Hepatic stellate cell (primary cell): ENCODE measurements at regions not wholly inside any gene's neighbourhood (a gene's known extent, or its start where the extent isn't known, plus 50 kb on each side); places are given as distances from the start of the nearest gene placed in this dataset.

ENCODE experiments used
- DNase-seq: peaks from one replicate; pipeline ENCODE4 v3.0.0; 2011; ENCODE audit warnings: low spot score

DNA sequence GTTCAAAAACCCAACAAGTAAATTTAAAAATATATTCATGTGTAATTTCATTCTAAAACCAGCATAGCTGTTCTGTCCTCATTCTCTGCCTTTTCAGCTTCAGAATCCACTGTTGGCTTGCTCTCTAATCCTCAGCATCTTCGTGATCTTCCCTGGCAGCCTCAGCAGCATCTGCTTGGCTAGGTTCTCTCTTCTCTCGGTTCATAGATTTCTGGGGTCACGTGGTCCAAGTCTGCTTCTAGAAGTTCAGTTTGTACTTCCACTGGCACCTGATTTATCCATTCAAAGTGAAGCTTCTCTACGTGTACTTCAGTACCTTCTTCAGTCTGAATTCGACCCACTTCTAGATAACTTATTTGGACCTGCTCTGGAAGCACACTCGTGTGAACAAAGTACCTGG, 245.7 kb downstream of the EPM2A start:
- DNase-seq, result no peak

DNA sequence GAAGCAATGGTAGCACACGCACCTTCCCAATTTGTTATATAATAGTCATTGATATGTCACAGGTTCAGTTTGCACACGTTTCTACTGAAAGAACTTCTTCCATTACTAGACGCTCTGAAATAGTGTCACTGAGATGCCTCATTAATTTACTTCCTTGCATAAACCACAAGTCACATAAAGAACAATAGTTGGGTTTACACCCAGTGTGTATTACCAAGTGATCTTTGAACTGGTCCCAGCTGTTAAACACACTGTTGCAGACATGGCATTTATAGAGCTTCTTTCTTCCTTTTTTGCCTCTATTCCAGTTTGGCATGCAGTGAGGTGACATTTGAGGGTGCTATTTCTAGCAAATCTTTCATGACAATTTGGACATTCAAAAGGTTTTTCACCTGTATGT, 245.3 kb downstream of the EPM2A start:
- DNase-seq, result no peak

DNA sequence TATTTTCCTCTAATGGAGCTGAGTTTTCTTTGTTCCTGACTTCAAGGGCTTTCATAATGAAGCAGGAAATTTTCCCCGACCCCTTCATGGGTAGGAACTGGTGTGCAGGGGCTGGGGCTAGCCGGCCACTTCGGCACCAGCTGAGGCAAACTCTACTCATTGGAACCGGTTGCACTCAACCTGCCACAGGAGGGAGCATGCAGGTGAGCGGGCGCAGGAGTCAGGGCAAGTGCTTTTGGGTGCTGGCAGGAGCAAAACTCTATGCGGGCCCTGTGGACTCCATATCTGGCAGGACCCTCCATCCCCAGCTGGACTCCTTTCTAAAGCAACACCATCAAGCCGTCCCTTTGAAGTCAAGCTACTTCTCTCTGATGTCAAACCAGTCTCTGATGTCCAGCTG, 244.2 kb downstream of the EPM2A start:
- no peak for DNase-seq

DNA sequence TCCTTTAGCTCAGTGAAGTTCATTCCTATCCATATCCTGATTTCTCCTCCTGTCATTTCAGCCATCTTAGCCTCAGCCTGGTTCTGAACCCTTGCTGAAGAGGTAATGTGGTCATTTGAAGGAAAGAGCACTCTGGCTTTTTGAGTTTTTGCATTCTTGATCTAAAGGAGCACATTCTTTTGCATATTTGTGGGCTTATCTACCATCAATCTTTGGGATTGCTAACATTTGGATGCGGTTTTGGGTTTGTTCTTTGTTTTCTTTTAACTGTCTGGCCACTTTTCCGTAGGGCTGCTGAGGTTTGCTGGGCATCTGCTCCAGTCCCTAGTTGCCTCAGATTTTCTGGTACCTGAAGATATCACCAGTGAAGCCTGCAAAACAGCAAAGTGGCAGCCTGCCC, 238.3 kb downstream of the EPM2A start:
- DNase-seq, result no peak

DNA sequence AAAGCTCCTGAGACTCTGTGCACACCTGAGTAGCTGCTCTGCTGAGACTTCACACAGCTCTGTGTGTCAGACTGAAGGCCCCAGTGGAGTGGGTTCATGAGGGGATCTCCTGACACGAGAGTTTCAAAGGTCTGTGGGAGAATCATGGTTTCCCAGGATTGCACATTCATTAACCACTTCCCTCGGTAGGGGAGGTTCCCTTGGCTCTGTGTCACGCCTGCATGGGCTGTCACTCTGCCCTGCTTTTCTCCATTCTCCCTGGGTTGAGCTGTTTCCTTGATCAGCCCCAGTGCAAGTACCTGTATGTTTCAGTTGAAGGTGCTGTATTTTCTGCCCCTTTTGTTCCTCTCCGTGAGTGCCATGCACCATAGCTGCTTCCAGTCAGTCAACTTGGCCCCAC, 236.9 kb downstream of the EPM2A start:
- DNase-seq, result no peak

DNA sequence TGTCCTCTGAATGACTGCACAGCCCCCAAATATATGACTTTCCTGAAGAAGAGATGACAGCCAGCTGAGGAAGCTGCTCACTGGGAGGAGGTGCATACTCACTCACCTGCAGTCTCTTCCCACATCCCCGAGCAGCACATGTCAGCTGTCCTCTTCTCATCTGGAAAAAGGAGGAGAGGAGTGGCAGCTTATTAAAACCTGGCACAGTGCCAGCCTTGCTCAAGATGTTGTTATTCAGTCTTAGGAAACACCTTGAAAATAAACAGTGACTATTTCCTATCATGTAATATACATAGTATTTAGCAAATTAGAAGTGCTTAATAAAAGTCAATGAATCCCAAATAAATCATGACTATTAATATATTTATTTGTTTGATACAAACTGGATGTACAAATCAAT, 232.9 kb downstream of the EPM2A start:
- no peak for DNase-seq

DNA sequence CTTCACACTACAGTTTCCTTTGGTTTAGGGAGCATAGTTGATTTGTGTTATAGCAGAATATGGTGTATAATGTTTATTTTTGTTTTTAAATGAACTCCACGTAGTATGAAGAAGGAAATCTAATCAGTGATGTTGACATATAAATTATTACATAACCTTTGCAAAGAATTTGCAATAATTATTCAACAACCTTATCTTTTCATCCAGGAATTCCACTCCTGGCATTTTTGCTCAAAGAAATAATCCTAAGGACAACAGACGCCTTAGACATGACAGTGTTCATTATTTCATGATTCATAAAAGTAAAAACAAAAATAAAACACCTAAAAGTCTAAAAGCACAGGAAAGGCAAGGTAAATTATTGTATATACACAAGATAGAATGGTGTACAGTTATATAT, 229.2 kb downstream of the EPM2A start:
- DNase-seq, result no peak

DNA sequence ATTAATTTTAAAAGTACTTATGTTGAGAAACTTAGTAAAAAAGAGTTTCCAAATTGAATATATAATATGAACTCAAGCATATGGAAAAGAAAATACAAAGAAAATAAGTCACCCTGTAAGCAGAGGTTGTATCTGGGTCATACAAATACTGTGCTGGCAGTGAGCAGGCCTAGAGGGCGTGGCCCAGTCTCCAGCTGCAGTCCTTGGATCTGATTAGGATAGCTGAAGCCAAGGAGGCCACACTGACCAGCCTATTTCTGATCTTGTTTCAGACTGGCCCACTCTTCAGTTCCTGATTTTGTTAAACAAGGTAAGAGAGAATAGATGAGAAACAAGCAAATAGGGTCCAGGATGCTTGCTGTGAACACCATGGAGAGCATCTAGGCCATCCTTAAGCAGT, 228.8 kb downstream of the EPM2A start:
- DNase-seq, result no peak

DNA sequence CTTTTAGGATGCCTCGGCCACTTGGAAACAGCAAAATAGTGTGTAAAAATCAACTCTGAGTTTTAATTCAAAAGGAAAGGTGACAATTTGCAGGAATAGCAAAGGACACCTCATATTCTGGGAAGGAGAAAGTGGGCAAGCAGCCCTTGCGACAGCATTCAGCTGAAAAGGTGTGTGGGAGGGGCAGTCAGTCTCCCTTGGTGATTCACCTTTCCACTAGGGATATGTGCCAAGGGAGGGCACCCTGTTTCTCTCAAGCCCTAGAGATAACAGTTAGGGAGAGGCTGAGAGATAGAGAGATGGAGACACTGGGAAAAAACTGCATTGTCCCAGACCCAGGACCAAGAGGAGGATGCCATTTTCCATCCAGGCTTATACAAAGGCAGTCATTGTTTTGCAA, 228.1 kb downstream of the EPM2A start:
- DNase-seq, result no peak

DNA sequence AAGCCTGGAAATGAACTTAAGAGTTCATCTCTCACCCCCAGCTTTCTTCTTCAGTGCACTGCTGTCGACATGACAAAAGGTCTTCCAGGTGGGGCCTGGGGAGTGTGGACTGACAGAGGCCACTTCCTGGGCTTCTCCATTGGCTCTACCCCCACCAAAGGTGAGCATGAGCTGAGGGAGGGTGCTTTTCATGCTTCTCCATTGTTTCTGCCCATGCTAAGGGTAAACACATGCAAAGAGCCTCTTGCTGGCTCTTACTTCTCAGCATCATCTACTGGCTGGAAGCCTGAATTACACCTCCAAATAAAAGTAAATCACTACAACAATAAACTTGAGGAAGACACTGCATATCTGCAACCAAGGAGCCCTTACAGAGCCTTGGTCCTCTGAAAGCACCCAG, 227.2 kb downstream of the EPM2A start:
- no peak for DNase-seq

DNA sequence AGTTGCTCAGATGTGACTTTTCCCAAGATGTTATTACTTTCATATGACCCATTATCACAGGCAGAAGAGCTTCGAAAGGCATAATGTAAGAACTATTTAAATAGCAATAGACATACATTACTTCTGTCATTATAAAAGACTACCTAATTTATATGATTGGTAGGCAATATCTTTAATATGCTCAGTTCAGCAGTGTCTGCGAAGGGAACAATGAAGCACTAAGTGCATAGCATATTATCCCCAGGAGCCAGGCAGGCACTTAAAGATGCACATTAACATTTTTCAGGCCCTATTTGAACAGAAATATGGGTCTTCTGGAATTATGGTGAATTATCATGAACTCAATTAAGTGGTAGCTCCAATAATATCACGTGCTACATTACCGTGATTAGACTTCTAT, 217.8 kb downstream of the EPM2A start:
- DNase-seq, result no peak

DNA sequence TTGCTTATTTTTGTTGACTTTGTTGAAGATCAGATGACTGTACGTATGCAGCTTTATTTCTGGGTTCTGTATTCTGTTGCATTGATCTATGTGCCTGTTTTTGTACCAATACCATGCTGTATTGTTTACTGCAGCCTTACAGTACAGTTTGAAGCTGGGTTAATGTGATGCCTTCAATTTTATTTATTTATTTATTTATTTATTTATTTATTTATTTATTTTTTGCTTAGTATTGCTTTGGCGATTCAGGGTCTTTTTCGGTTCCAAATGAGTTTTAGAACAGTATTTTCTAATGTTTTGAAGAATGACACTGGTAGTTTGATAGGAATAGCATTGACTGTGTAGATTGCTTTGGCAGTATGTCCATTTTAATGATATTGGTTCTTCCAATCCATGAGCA, 210.3 kb downstream of the EPM2A start:
- no peak for DNase-seq

DNA sequence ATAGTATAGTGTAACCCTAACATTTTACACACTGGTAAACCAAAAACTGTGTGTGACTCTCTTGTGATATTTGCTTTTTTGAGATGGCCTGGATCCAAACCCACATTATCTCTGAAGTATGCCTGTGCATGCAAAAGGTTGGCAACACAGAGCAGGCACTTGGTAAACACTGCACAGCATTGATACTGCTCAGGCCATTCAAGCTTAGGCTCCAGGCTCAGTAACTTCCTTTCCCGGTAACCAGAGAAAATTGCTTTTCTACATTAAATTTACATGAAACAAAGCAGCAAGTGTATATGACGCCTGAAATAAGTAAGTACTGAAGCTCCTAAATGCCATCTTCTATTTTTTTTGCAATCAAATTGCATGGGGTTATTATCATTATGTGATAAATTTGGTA, 205.7 kb downstream of the EPM2A start:
- DNase-seq, result no peak

DNA sequence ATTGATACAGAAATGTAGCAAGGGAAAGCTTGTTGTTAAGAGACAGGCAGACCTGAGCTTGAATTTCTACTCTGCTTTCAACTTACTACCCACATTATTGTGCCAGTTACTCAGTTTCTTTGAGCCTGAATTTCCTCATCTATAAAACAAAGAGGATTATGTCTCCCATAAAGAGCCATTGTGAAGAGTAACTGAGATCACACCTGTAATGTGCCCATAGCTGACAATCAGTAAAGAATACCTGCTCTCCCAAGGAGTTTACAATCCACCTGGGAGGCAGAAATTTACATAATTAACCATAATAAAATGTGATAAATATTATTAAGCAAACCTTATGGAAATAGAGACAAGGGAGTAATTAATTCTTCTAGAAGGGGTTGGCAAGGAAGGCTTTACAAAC, 204.9 kb downstream of the EPM2A start:
- no peak for DNase-seq

DNA sequence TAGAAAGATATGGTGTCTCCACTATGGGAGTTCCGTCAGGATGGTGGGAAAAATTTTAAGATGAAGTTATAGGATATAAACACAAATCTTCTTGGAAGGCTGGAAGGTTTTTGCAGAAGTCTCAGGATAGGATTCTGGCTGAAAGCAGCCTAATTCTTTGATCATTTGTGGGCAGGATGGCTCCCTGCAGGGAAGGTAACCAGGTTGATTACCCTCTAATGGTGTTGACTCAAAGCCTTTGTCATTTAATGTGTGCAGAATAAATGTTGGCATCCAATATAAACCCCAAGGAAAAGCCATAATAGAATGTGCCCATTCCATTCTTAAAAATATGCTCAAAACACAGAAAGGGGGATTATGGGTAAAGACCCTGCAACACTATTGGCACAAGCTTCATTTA, 204.3 kb downstream of the EPM2A start:
- DNase-seq, result no peak

DNA sequence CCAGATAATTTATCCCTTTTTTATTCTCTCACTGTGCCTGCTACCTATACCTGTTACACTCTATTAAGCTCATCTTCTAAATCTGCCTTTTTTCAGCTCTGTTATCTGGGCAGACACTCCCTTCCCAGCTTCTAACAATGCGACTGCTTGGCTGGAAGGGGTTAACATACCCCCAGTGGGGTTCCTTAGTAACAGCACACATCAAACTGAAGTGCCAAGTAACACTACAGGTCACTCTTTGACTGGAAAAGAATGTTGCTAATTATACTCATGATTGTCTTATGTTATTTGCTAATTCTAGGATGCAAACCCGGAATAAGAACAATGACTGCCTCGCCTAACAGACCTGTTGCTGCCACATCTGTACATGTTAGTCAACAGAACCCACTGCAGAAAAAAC, 203.5 kb downstream of the EPM2A start:
- no peak for DNase-seq

DNA sequence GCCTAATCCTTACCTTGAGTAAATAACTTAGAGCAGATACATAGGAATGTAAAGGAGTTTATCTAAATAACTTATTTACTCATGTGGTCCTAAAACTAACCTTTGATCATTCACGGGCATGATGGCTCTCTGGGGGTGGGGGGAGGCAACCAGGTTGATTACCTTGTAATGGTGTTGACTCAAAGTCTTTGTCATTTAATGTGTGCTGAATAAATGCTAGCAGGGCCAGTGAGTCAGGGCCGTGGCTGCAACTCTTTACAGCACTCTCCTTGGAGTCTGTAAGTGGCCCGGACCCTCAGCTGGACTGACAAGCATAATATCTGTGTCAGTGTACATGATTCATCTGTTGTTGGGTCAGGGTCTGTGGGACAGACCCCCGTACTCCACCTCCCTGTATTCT, 203.0 kb downstream of the EPM2A start:
- no peak for DNase-seq

DNA sequence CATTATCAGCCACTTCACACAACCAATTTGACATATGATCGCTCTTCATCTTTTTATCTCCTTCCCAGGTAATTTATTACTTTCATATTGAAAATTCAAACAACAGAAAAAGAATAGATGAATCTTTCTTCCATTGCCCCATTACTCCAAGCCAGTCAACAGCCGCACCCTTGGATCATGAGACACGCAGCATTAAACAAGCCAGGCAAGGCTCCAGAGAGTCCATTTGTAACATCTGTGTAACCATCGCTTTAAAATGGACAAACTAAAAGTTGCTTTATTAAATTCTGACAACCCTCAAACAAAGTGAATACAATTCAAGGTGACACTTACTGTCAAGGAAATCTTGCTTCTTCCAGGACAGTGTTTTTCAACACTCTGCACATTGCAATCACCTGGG, 200.3 kb downstream of the EPM2A start:
- no peak for DNase-seq

DNA sequence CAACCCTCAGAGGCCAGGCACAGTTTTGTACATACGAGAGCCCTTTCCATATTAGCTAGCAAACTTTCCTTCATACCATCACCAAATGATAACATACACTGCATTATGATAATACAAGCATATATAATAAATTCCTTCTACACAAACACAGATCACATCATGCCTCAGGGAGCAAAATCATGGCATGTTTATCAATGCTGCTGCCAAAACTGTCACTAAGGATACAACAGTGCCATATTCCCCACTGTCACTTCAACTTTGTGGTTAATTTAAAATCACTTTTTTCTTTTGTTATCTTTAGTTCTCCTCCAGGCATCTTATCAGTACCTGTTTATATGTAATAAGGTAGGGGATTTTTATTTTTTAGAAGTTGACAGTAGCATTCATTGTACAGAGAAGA, 196.3 kb downstream of the EPM2A start:
- no peak for DNase-seq

DNA sequence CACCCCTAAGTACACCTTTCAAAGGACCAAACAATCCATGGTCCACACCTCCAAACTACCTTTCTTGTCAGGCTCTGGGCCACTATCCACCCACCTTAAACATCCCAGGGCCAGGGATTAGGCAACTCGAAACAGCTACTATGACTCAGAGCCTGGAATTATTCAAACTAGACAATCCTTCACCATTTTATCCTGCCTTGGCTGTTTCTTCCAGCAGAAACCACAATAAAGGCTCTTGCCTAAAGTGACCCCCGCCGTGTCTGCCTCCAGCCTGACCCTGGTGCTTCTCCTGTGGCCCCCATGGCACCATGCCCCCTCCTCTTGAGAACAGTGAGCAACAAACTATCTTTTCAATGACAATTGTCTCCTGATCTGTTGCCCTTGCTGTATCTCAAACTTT, 195.5 kb downstream of the EPM2A start:
- DNase-seq, result no peak

DNA sequence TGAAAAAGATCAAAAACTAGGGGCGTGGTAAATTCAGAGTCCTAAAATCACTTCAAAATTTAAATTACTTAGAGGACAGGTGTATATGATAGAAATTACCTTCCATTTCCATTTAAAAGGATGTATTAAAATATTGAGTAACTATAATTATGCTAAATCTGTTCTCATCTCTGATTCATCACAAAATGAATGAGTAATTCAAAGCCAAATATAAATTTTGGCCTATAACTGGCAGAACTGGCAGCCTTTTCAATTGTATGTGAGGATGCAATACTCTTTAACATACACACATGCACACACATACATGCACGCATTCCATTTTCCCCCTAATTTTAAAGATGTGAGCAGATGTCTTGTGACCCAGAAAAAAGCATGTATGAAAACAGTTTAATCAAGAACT, 194.6 kb downstream of the EPM2A start:
- no peak for DNase-seq

DNA sequence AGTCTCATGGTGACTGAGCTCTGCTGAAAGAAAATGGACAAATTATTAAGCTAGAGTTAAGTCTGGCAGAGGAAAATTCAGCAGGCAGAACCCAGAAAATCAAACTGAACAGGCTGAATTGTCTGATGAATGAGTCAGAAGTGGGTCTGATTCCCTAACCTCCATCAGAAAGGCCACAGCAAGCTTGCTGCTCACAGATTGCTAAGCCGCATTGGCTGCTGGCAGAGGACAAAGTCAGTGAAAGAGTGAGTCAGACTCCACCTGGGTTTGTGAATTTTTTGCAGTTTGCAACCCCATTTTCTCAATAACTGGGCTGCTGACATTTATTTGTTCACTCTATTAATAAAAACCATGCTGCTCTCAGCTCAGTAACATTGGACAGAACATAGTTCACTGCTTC, 191.3 kb downstream of the EPM2A start:
- no peak for DNase-seq

DNA sequence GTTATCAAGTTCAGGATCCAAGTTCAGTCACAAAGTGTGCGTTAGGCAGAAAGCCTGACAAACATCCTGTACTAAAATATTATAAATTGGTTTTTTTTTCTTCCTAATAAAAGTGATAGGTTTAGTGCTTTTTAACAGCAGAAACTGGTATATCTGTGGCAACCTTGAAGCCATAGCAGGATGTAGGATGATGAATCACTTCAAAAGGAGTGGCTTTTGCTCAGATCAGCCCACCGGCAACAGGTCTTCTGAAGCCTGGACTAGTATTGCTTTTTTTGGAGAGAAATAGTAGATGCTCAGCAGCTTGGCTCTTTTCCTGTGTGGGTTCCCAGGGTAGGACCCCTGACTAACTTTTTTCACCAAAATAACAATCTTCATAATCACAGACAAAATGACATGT, 190.8 kb downstream of the EPM2A start:
- DNase-seq, result no peak

DNA sequence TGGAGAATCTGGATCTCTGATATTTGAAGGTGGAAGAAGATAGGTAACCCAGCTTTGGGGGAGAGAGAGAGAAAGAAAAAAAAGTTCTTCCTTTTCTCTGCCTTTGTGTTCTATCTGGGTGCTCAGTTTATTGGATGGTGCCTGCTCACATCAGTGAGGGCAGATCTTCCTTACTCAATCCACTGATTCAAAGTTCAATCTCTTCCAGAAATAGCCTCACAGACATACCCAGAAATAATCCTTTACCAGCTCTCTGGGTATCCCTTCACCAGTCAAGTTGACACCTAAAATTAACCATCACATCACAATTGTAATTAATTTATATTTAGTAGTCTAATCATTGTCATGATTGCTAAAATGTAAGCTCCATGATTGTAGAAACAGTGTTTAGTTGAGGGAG, 189.1 kb downstream of the EPM2A start:
- no peak for DNase-seq

DNA sequence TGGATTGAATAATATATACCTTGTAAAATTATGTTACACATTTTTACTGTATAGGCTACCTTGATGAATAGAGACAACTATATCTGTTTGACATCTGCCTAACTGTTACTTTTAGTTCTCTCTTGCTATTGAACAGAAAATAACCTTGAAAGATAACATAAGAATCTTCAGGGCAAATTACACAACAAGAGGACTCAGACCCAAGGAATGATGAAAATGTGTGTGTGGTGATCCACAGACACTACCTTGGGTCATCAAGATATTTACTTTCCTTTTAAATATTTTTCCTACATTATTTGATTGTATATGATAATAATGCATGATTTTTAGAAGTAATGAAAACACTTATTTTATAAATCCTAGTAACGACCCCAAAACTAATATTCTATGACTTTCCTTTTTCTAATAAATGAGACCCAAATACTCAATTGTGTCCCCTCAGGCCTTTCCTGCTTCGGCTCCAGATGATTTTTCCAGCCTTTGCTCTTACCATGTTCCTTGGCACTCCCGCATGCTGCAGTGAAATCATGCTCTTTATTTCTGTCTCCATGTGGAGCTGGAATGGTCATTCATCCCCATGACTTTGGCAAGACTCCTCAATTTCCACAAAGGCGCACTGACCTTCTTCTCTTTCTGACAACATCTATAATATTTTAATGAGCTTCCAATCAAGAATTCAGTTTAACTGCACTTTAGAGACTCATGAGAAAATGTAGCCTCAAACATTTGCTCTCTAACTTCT, 187.6 kb downstream of the EPM2A start:
- no peak for DNase-seq
